Activated naive CD4-positive, alpha-beta T cell treated with anti-CD3 and anti-CD28 coated beads, Interleukin-2, amount 50 U/mL, for 24 hours (primary cell): ENCODE measurements at regions not wholly inside any gene's neighbourhood (a gene's known extent, or its start where the extent isn't known, plus 50 kb on each side); places are given as distances from the start of the nearest gene placed in this dataset.

ENCODE experiments used
- H3K27ac Mint-ChIP-seq: one replicate; pipeline ENCODE4 v1.8.0; 2021; ENCODE audit warnings: mild to moderate bottlenecking, mixed read lengths
- H3K27me3 Mint-ChIP-seq: one replicate; pipeline ENCODE4 v1.8.0; 2021; ENCODE audit warnings: mixed read lengths
- H3K36me3 Mint-ChIP-seq: one replicate; pipeline ENCODE4 v1.8.0; 2021; ENCODE audit warnings: mixed read lengths
- H3K4me1 Mint-ChIP-seq: one replicate; pipeline ENCODE4 v1.8.0; 2021; ENCODE audit warnings: mixed read lengths
- H3K4me3 Mint-ChIP-seq: one replicate; pipeline ENCODE4 v1.8.0; 2021; ENCODE audit warnings: mild to moderate bottlenecking, mixed read lengths
- H3K9me3 Mint-ChIP-seq: one replicate; pipeline ENCODE4 v1.8.0; 2021; ENCODE audit warnings: mixed read lengths

DNA sequence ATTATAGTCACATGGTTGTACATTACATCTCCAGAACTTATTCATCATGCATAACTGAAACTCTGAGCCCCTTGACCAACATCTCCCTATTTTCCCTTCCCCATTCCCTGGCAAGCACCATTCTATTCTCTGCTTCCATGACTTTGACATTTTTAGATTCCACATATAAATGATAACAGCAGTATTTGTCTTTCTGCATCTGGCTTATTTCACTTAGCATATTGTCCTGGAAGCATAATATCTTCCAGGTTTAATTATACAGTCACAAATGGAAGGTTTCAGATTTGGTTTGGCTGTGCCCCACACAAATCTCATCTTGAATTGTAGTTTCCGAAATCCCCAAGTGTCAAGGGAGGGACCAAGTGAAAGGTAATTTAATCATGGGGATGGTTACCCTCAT, 626.9 kb upstream of the PKDCC start:
- H3K36me3 Mint-ChIP-seq = no peaks in the 10 kb centered on the region
- H3K27me3 Mint-ChIP-seq = peaks cover 4% of the 10 kb centered on the region
- H3K4me1 Mint-ChIP-seq = no peaks in the 10 kb centered on the region
- no peaks in the 10 kb centered on the region for H3K9me3 Mint-ChIP-seq
- H3K27ac Mint-ChIP-seq = no peak overlapping the region
- no peak overlapping the region for H3K4me3 Mint-ChIP-seq

DNA sequence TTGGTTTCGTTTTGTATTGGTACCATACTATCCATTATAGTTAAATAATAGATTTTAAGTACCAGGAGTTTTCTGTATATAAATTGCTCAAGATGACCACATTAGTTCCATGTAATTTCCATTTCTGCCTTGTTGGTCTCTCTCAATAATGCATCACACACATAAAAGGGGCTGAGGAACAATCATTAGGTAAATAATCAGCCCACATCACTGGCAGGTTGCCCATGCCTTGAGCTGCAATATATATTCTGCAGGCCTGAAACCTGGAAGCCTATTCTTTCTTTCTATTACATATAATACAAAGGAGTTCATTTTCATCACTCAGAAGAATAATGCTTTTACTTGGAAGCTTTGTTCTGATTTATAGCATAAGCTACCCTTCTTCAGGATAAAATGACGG, 616.1 kb upstream of the PKDCC start:
- H3K27me3 Mint-ChIP-seq = no peaks in the 10 kb centered on the region

DNA sequence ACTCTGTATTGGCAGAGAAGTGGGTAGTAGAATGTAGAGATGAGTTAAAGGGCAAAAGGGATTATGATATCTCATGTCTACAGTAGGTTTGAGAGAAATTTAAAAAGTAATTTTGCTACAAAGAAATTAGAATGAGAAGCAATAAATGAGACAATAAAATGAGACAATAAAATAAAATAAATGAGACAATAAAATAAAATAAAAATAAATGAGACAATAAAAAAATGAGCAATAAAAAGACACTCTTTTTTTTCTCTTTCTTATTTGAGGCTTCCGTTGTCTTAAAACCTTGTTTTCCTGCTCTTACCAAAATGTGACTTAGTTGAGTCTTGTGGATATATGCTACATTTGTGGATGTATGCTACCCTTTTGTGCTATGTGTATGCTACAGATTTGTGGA, 615.4 kb upstream of the PKDCC start:
- H3K27me3 Mint-ChIP-seq = no peaks in the 10 kb centered on the region

More for the DNA sequence above, 616.1 kb upstream of the PKDCC start:
- Mint-ChIP-seq H3K4me1 (no peaks in the 10 kb centered on the region), H3K27ac (no peak overlapping the region), H3K9me3 (no peaks in the 10 kb centered on the region), H3K4me3 (no peak overlapping the region), H3K36me3 (no peaks in the 10 kb centered on the region)

DNA sequence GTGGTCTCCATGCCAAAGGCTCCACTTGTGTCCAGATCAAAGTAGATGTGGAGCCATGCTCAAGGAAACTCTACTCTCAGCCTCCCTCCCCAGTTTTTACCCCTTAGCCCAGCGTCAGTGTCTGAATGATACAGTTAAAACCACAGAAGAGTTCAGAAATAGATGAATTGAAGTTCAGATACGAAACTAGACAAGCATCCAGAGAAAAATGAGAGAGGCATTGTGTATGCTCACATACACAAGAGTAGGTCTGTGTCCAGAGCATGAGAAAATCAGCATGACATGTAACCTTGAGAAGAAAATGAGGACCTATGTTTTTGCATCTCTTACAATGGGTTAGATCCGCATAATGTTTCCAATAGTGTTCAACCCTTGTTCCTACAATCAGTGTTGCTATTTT, 612.8 kb upstream of the PKDCC start:
- Mint-ChIP-seq H3K4me3 (no peak overlapping the region), H3K4me1 (no peaks in the 10 kb centered on the region), H3K27me3 (no peaks in the 10 kb centered on the region), H3K36me3 (no peaks in the 10 kb centered on the region), H3K27ac (no peak overlapping the region), H3K9me3 (peaks cover 6% of the 10 kb centered on the region)

More for the DNA sequence above, 615.4 kb upstream of the PKDCC start:
- no peak overlapping the region for H3K27ac Mint-ChIP-seq
- H3K36me3 Mint-ChIP-seq = no peaks in the 10 kb centered on the region
- no peaks in the 10 kb centered on the region for H3K4me1 Mint-ChIP-seq
- H3K9me3 Mint-ChIP-seq = peaks cover 6% of the 10 kb centered on the region
- no peak overlapping the region for H3K4me3 Mint-ChIP-seq

DNA sequence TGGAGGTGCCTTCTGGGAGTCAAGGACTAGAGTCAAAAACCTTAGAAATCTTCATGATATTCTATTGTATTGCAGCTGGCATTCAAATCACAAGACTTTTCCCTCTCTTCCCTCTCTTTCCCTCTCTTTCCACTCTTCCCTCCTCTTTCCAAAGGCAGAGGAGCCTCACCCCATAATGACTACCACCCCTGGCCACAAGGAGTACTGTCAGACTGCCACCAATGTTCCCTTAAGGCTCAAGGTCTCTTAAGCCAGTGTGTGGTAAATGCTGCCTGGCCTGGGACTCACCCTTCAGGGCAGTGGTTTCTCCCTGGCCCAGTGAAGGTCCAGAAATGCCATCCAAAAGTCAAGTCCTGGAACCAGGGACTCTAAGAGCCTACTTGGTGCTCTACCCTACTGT, 605.9 kb upstream of the PKDCC start:
- no peak overlapping the region for H3K27ac Mint-ChIP-seq
- H3K9me3 Mint-ChIP-seq = peaks cover 4% of the 10 kb centered on the region
- no peaks in the 10 kb centered on the region for H3K4me1 Mint-ChIP-seq
- H3K27me3 Mint-ChIP-seq = no peaks in the 10 kb centered on the region
- H3K36me3 Mint-ChIP-seq = no peaks in the 10 kb centered on the region
- H3K4me3 Mint-ChIP-seq = no peak overlapping the region

DNA sequence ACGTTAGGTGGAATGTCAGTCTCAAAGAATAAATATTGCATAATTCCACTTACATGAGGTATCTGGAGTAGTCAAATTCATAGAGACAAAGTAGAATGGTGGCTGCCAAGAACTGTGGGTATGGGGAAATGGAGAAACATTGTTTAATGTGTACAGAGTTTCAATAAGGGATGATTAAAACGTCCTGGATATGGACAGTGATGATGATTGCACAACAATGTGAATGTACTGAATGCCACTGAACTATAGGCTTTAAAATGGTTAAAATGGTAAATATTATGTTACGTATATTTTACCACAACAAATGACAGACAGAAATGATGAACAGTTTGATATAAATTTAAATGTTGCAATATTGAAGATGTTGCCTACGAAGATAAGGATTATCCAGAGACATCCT, 602.0 kb upstream of the PKDCC start:
- no peak overlapping the region for H3K4me3 Mint-ChIP-seq
- no peaks in the 10 kb centered on the region for H3K9me3 Mint-ChIP-seq
- no peaks in the 10 kb centered on the region for H3K36me3 Mint-ChIP-seq
- no peaks in the 10 kb centered on the region for H3K4me1 Mint-ChIP-seq
- H3K27me3 Mint-ChIP-seq = no peaks in the 10 kb centered on the region
- H3K27ac Mint-ChIP-seq = no peak overlapping the region

DNA sequence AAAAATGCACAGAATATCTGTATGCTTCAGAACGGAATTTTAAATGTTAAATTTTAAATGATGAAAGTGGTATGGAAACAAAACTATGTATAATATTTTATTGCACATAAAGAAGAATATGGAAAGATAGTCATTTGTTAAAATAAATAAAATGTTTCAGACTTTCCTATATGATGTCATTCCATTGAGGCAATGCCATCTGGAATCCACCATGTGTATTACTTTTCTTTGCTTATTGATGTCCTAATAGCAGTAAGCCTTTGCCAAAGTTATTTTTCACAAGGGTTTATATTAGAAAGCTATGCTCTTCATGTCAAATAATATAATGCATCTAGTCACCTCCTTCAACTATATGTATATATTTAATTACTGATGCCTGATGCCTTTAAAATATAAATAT, 601.6 kb upstream of the PKDCC start:
- Mint-ChIP-seq H3K4me1 (no peaks in the 10 kb centered on the region), H3K9me3 (no peaks in the 10 kb centered on the region), H3K27ac (no peak overlapping the region), H3K27me3 (no peaks in the 10 kb centered on the region), H3K4me3 (no peak overlapping the region), H3K36me3 (no peaks in the 10 kb centered on the region)

DNA sequence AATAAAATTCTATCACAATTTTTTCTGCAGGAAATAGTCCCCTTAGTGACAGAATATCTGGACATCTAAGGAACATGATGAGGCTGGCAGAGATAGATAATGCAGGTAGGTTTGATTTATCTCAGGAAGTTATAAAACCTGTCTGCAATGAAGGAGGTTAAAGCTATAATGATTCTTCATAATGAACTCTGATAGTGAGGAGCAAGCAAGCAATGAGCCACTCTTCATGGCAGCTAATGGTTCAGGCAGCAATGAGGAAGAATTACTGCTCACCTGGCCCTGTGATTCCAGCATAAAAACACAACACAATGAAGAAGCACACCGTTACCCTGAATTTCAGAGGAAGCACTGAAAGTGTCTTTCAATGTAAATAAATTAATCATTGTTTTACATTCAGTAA, 599.6 kb upstream of the PKDCC start:
- H3K4me3 Mint-ChIP-seq = no peak overlapping the region

DNA sequence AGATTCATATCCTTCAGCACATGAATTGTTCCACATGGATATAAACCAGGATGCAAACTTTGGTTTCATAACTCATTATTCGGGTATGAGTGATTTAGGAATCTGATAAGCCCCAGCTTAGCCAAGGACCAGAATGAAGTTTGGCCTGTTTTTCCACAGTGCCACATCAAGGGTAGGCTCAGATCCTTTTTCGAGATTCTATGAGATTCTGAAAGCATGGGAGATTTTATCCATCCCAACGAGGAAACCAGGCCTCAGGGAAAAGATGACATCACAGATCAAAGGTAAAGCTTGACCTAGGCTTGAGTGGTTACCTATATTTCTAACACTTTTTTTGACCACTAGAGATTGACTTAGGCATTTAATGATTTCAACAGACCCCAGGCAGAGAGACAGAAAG, 590.8 kb upstream of the PKDCC start:
- Mint-ChIP-seq H3K27ac (no peak overlapping the region), H3K4me1 (no peaks in the 10 kb centered on the region), H3K4me3 (no peak overlapping the region)

More for the DNA sequence above, 599.6 kb upstream of the PKDCC start:
- Mint-ChIP-seq H3K4me1 (no peaks in the 10 kb centered on the region), H3K27ac (no peak overlapping the region), H3K27me3 (no peaks in the 10 kb centered on the region), H3K9me3 (no peaks in the 10 kb centered on the region), H3K36me3 (no peaks in the 10 kb centered on the region)

DNA sequence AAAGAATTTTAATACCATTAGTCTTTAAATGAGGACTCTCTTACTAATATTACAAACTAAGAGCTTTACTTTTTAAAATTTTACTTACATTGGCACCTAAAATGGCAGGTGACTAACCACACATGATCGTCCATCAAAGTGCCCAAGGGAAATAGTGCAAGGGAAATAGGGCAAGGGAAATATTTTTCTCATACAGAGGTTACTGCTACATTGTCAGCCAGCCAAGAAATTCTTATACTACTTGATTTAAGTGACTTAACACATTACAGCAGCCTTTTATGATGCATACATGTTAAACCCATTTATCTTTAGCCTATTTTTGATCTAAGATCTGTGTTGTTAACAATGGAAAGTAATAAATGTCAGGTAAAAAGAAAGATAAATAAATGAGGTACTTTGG, 587.2 kb upstream of the PKDCC start:
- Mint-ChIP-seq H3K9me3 (no peaks in the 10 kb centered on the region), H3K36me3 (no peaks in the 10 kb centered on the region), H3K4me3 (no peak overlapping the region), H3K27ac (no peak overlapping the region), H3K4me1 (no peaks in the 10 kb centered on the region), H3K27me3 (no peaks in the 10 kb centered on the region)

More for the DNA sequence above, 590.8 kb upstream of the PKDCC start:
- no peaks in the 10 kb centered on the region for H3K27me3 Mint-ChIP-seq
- H3K36me3 Mint-ChIP-seq = no peaks in the 10 kb centered on the region
- H3K9me3 Mint-ChIP-seq = no peaks in the 10 kb centered on the region

DNA sequence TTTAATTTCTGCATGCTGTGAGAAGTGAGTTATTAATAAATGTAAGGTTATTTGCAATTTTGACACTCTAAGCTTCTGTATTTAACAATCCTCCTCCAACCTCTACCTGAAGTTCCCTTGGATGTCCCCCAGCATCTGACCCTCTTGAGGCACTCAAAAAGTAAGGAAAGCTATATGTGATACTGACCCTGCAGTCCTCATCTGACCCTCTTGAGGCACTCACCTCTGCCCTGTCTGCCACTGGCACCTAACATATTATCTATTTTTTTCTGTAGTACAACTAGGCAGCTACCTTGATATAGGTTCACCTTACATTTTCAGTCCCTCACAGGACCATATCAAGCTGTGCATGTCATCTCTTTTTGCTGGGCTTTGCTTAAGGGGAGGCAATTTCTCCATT, 583.4 kb upstream of the PKDCC start:
- H3K36me3 Mint-ChIP-seq = no peaks in the 10 kb centered on the region
- no peak overlapping the region for H3K27ac Mint-ChIP-seq
- peaks cover under 1% of the 10 kb centered on the region for H3K9me3 Mint-ChIP-seq
- no peaks in the 10 kb centered on the region for H3K27me3 Mint-ChIP-seq
- no peak overlapping the region for H3K4me3 Mint-ChIP-seq
- no peaks in the 10 kb centered on the region for H3K4me1 Mint-ChIP-seq

DNA sequence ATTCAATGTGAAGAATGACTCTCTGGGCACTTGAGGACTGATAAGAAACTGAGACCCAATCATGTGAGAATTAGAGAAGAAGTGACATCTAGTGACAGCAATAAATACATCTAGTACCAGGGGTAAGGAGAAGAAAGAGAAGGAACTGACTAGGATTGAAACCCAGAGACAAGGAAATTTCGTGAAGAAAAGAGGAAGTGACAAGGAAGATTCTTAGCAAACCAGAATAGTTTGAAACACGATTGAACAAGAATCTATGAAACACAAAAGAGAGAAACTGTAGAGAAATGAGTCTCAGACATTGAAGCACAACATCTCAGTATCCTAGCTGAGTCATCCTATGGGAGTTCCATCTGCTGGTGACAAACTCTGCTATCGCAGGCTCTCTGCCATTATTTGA, 571.9 kb upstream of the PKDCC start:
- Mint-ChIP-seq H3K36me3 (no peaks in the 10 kb centered on the region), H3K4me1 (no peaks in the 10 kb centered on the region), H3K27me3 (peaks cover 6% of the 10 kb centered on the region), H3K4me3 (no peak overlapping the region), H3K9me3 (no peaks in the 10 kb centered on the region), H3K27ac (no peak overlapping the region)

DNA sequence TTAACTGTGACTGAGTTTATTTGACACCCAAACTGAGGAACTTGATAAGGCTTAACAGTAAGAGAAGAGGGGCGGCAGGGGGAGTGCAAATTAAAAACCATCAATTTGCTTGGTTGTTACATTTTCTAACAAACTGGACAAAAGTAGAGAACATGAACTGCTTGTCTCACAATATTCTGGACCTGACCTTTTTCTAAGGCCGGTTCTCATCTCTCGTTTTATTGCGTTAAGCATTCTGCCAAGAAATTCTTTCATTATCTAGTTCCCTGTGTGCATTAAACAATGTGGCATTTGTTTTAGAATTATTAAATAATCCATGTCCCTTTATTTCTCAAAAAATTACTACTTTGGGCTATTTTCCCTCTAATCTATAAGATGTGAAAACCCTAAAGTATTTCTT, 565.2 kb upstream of the PKDCC start:
- Mint-ChIP-seq H3K27me3 (no peaks in the 10 kb centered on the region), H3K4me3 (no peak overlapping the region), H3K27ac (no peak overlapping the region), H3K36me3 (no peaks in the 10 kb centered on the region), H3K9me3 (no peaks in the 10 kb centered on the region), H3K4me1 (no peaks in the 10 kb centered on the region)

DNA sequence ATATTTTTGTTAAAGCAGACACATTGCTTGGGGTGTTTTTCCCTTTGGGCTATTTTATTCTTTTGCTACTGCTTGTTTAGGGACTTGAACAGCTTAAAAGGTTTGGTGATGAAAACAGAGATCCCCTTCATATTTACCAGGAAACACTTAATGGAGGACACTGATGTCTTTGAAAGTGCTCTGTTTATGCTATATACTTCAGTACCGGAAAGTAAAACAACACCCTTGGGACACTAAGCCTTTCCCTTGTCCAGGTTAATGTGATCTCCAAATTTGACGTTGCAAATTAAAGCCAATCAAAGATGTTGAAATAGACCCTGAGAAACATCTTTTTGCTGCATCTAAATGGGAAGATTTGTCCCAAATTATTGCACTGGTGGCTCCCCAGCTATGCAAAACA, 564.6 kb upstream of the PKDCC start:
- H3K36me3 Mint-ChIP-seq = no peaks in the 10 kb centered on the region
- no peaks in the 10 kb centered on the region for H3K9me3 Mint-ChIP-seq
- no peak overlapping the region for H3K4me3 Mint-ChIP-seq
- no peaks in the 10 kb centered on the region for H3K27me3 Mint-ChIP-seq
- no peak overlapping the region for H3K27ac Mint-ChIP-seq
- H3K4me1 Mint-ChIP-seq = no peaks in the 10 kb centered on the region

DNA sequence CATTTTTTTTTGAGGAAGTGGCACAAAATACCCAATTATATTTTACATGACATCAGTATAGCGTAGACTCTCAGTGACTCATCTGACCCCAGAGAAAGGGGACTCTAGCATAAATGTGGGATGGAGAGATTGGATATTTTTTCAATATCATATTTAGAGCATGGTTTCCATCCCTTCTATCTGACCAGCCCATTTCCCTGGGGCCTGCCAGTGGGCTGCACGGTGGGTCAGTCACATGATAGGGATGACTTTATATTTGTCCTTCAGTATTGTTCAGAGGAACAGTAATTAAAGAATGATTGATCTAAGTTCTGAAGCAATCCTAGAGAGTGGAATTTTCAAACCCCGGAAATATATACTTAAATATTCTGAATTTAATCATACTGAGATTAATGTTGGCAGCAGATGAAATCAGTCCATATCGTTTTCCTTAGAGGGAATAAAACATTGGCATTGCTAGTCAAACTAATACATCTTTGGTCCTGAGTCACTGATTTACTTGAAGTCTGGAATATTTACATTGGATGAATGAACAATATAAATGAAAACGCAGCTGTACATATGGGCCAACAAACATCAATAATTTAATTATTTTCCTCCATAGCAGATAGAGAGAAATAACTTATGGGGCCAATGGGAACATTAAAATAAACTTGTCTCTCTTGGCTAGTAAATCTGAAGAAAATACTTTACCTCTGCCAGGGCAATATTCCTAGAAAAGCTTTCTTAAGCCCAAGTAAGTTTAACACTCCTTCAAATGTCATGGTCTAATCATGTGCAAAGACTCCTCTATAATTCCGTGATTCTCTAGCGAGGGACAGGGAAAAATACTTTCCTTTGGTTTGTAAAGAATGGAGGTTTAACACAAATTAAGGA, 563.6 kb upstream of the PKDCC start:
- Mint-ChIP-seq H3K4me3 (no peak overlapping the region), H3K4me1 (no peaks in the 10 kb centered on the region), H3K9me3 (no peaks in the 10 kb centered on the region), H3K27me3 (no peaks in the 10 kb centered on the region), H3K36me3 (no peaks in the 10 kb centered on the region), H3K27ac (no peak overlapping the region)

DNA sequence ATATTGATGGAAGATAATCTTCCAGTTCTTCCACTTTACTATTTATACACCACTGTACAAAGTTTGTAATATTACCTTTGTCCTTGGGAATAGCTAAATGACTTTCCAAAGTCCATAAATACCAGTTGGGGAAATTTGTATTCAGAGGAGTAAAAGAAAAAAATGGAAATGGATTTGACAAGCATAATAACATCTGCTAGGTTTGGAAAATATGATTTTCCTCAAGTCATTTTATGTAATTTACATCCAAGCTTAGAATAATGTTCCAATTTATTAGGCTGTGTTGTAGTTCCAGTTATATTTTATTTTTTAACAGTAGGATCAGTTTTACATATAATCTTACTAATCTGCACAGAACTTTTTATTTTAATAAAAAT, 563.0 kb upstream of the PKDCC start:
- Mint-ChIP-seq H3K27ac (no peak overlapping the region), H3K27me3 (no peaks in the 10 kb centered on the region), H3K36me3 (no peaks in the 10 kb centered on the region), H3K4me3 (no peak overlapping the region), H3K4me1 (no peaks in the 10 kb centered on the region), H3K9me3 (no peaks in the 10 kb centered on the region)

DNA sequence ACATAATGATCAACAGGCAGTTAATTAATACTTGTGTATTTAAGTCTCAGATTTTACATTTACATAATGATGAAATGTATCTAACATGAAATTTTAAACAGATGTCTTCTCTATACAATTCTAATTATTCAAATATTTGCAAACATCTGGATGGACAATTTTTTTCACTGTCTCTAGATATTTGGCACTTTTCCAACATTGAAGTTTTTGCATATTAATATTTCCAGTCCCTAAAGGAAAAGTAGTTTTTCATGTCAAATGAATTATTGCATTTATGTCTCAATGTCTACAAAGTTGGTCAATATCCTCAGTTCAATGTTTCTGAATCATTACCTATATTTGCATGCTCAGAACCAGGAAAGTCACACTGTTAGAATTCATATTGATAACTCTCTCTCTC, 560.9 kb upstream of the PKDCC start:
- Mint-ChIP-seq H3K36me3 (no peaks in the 10 kb centered on the region), H3K27me3 (no peaks in the 10 kb centered on the region), H3K4me1 (no peaks in the 10 kb centered on the region), H3K4me3 (no peak overlapping the region), H3K27ac (no peak overlapping the region), H3K9me3 (peaks cover 6% of the 10 kb centered on the region)
